ENCODE measurements at regions not wholly inside any gene's neighbourhood (a gene's known extent, or its start where the extent isn't known, plus 50 kb on each side); places are given as distances from the start of the nearest gene placed in this dataset.

DNA sequence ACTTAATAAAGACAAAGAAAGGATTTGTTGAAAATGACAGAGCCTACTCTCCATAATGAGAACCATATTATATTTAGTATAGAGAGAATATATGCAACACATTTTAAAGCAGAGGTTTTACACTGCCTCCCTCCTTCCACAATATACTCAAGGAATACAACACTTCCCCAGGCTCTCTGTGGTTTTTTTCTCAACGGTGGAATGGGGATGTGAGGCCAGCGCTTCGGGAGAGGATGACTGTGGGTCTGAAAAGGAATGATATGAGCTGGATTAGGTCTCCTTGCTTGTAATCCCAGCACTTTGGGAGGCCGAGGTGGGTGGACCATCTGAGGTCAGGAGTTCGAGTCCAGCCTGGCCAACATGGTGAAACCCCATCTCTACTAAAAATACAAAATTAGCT is 348.7 kb upstream of the KLF3 start:
- no CpG with 5 or more reads among the region's 5 CpGs for WGBS (ENCODE audit: extremely low coverage, insufficient coverage, low lambda C conversion rate)

DNA sequence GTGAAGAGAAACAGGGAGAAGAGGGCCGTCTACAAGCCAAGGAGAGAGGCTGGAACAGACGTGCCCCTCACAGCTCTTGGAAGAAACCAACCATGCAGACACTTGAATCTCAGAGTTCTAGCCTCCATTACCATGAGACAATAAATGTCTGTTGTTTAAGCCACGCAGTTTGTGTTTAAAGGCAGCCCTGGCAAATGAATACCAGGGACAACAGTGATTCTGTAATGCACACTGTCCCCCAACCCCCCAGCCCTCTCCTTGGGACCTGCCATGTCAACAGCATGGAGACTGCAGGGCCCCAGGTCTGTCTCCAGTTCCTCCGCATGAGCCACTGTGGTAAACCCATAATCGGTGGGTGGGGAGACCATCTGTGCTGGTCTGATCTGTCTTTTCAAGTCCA is 348.0 kb upstream of the KLF3 start:
- Histone ChIP-seq H3K56ac (ENCODE audit: low read length) (no peak overlapping the region), H3K4me1 (ENCODE audit: control insufficient read depth, low read depth, low read length) (no peaks in the 10 kb centered on the region), H3K4me3 (ENCODE audit: low read length) (no peak overlapping the region), H4K5ac (ENCODE audit: low read length) (no peak overlapping the region), H3K27ac (ENCODE audit: low read depth, low read length) (no peak overlapping the region), H3K4me2 (ENCODE audit: low read length) (no peak overlapping the region), H3K79me2 (ENCODE audit: control insufficient read depth, insufficient read depth, low read length) (no peaks in the 10 kb centered on the region), H3K79me1 (ENCODE audit: low read length) (no peaks in the 10 kb centered on the region), H3K9ac (ENCODE audit: low read length) (no peak overlapping the region), H2BK120ac (ENCODE audit: low read depth, low read length) (no peak overlapping the region), H3K27me3 (ENCODE audit: insufficient read depth, low read length, poor library complexity) (no peaks in the 10 kb centered on the region), H2AK5ac (ENCODE audit: low read length) (no peak overlapping the region), H3K36me3 (ENCODE audit: control insufficient read depth, insufficient read depth, low read length) (no peaks in the 10 kb centered on the region), H4K8ac (ENCODE audit: low read depth, low read length) (no peak overlapping the region), H2BK15ac (replicated peaks; ENCODE audit: low read depth) (no peak overlapping the region), H2BK5ac (ENCODE audit: low read length) (no peak overlapping the region), H3K23ac (ENCODE audit: low read length) (no peak overlapping the region), H3K18ac (ENCODE audit: low read length) (no peak overlapping the region), H3K4ac (ENCODE audit: low read depth, low read length) (no peak overlapping the region)
- DNase-seq, result no peak
- WGBS (ENCODE audit: extremely low coverage, insufficient coverage, low lambda C conversion rate), result no CpG with 5 or more reads among the region's 5 CpGs

More for the DNA sequence above, 348.7 kb upstream of the KLF3 start:
- DNase-seq, result no peak
- Histone ChIP-seq H2BK5ac (ENCODE audit: low read length) (no peak overlapping the region), H3K36me3 (ENCODE audit: control insufficient read depth, insufficient read depth, low read length) (no peaks in the 10 kb centered on the region), H2BK120ac (ENCODE audit: low read depth, low read length) (no peak overlapping the region), H3K27ac (ENCODE audit: low read depth, low read length) (no peak overlapping the region), H2BK15ac (replicated peaks; ENCODE audit: low read depth) (no peak overlapping the region), H4K8ac (ENCODE audit: low read depth, low read length) (no peak overlapping the region), H3K9ac (ENCODE audit: low read length) (no peak overlapping the region), H3K18ac (ENCODE audit: low read length) (no peak overlapping the region), H2AK5ac (ENCODE audit: low read length) (no peak overlapping the region), H4K5ac (ENCODE audit: low read length) (no peak overlapping the region), H3K79me1 (ENCODE audit: low read length) (no peaks in the 10 kb centered on the region), H3K4me3 (ENCODE audit: low read length) (no peak overlapping the region), H3K27me3 (ENCODE audit: insufficient read depth, low read length, poor library complexity) (no peaks in the 10 kb centered on the region), H3K4me1 (ENCODE audit: control insufficient read depth, low read depth, low read length) (no peaks in the 10 kb centered on the region), H3K79me2 (ENCODE audit: control insufficient read depth, insufficient read depth, low read length) (no peaks in the 10 kb centered on the region), H3K4ac (ENCODE audit: low read depth, low read length) (no peak overlapping the region), H3K56ac (ENCODE audit: low read length) (no peak overlapping the region), H3K4me2 (ENCODE audit: low read length) (no peak overlapping the region), H3K23ac (ENCODE audit: low read length) (no peak overlapping the region)

DNA sequence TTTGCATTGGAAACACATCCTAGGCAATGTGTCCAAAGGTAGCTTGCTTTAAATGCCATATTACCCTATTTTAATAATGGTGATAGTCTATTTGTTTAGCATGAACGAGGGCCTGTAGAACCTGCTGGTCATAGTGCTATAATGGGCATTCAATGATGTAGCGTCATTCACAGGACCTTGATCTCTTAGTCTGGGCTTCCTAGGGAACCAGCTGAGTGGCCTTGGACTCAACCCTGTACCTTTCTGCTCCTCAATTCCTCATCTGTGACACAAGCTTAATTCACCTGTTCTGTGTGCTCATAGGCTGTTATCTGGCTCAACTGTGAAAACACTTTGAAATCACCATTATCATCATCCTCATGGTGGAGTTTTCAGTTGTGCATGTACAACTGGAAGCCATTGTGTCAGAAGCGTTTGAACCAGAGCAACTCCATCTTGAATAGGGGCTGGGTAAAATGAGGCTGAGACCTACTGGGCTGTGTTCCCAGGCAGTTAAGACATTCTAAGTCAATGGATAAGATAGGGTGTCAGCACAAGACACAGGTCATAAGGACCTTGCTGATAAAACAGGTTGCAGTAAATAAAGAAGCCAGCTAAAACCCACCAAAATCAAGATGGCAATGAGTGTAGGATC is 346.8 kb upstream of the KLF3 start:
- no peak overlapping the region for H3K56ac ChIP-seq (ENCODE audit: low read length)
- no peak overlapping the region for H3K27ac ChIP-seq (ENCODE audit: low read depth, low read length)
- no peaks in the 10 kb centered on the region for H3K27me3 ChIP-seq (ENCODE audit: insufficient read depth, low read length, poor library complexity)
- no peak overlapping the region for H3K23ac ChIP-seq (ENCODE audit: low read length)
- H3K18ac ChIP-seq (ENCODE audit: low read length), result no peak overlapping the region
- no peak overlapping the region for H2BK15ac ChIP-seq (replicated peaks; ENCODE audit: low read depth)
- no peaks in the 10 kb centered on the region for H3K79me1 ChIP-seq (ENCODE audit: low read length)
- H4K8ac ChIP-seq (ENCODE audit: low read depth, low read length), result no peak overlapping the region
- no peak overlapping the region for H3K4me3 ChIP-seq (ENCODE audit: low read length)
- H3K4ac ChIP-seq (ENCODE audit: low read depth, low read length), result no peak overlapping the region
- H3K36me3 ChIP-seq (ENCODE audit: control insufficient read depth, insufficient read depth, low read length), result no peaks in the 10 kb centered on the region
- no peak overlapping the region for H3K9ac ChIP-seq (ENCODE audit: low read length)
- no peak overlapping the region for H2BK5ac ChIP-seq (ENCODE audit: low read length)
- H2BK120ac ChIP-seq (ENCODE audit: low read depth, low read length), result no peak overlapping the region
- no peak overlapping the region for H4K5ac ChIP-seq (ENCODE audit: low read length)
- no peaks in the 10 kb centered on the region for H3K79me2 ChIP-seq (ENCODE audit: control insufficient read depth, insufficient read depth, low read length)
- H3K4me2 ChIP-seq (ENCODE audit: low read length), result no peak overlapping the region
- DNase-seq, result no peak
- H2AK5ac ChIP-seq (ENCODE audit: low read length), result no peak overlapping the region
- WGBS (ENCODE audit: extremely low coverage, insufficient coverage, low lambda C conversion rate), result no CpG with 5 or more reads among the region's 3 CpGs
- H3K4me1 ChIP-seq (ENCODE audit: control insufficient read depth, low read depth, low read length), result no peaks in the 10 kb centered on the region

DNA sequence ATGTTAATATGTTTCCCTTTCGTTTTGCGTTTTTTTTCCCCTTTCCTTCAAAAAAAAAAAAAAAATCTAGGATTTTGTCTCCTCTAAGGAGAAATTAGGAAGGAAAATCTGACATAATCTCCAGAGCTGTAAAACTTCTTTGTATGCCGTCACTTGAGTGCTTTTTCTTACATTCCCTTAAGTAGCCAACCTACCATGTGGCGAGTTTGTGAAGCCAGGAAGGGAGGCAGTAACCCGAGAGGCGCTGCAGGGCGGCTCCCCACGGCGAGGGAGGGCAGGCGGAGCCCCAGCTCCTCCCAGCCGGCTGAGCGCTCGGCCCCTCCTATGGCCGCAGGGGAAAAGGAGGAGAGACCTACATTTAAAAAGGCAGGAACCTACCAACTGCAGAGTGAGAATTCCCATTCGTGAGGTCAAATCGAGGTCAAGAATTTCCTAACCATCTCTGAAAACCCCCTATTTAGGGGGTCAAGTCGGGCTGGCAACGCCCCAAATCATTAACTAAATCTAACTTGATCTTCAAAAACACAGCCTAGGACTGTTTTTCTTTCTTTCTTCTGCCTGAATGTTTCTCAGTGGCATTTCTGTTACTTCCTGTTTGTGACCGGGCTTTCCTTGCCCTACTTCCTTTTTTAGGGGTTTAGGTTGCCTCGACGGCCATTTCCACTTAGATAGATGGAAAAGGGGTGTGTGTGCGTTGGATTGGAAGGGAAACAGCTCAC is 345.1 kb upstream of the KLF3 start:
- DNase-seq, result peak; percentile 98
- Histone ChIP-seq H3K4me1 (ENCODE audit: control insufficient read depth, low read depth, low read length) (no peaks in the 10 kb centered on the region), H3K79me2 (ENCODE audit: control insufficient read depth, insufficient read depth, low read length) (no peaks in the 10 kb centered on the region), H3K56ac (ENCODE audit: low read length) (no peak overlapping the region), H3K27me3 (ENCODE audit: insufficient read depth, low read length, poor library complexity) (no peaks in the 10 kb centered on the region), H3K27ac (ENCODE audit: low read depth, low read length) (no peak overlapping the region), H2AK5ac (ENCODE audit: low read length) (no peak overlapping the region), H3K23ac (ENCODE audit: low read length) (no peak overlapping the region), H3K18ac (ENCODE audit: low read length) (no peak overlapping the region), H3K79me1 (ENCODE audit: low read length) (no peaks in the 10 kb centered on the region), H4K8ac (ENCODE audit: low read depth, low read length) (no peak overlapping the region), H3K9ac (ENCODE audit: low read length) (no peak overlapping the region), H2BK120ac (ENCODE audit: low read depth, low read length) (no peak overlapping the region), H3K4me2 (ENCODE audit: low read length) (no peak overlapping the region), H3K4me3 (ENCODE audit: low read length) (no peak overlapping the region), H4K5ac (ENCODE audit: low read length) (no peak overlapping the region), H3K36me3 (ENCODE audit: control insufficient read depth, insufficient read depth, low read length) (no peaks in the 10 kb centered on the region), H3K4ac (ENCODE audit: low read depth, low read length) (no peak overlapping the region), H2BK15ac (replicated peaks; ENCODE audit: low read depth) (no peak overlapping the region), H2BK5ac (ENCODE audit: low read length) (no peak overlapping the region)
- WGBS (ENCODE audit: extremely low coverage, insufficient coverage, low lambda C conversion rate), result no CpG with 5 or more reads among the region's 22 CpGs

DNA sequence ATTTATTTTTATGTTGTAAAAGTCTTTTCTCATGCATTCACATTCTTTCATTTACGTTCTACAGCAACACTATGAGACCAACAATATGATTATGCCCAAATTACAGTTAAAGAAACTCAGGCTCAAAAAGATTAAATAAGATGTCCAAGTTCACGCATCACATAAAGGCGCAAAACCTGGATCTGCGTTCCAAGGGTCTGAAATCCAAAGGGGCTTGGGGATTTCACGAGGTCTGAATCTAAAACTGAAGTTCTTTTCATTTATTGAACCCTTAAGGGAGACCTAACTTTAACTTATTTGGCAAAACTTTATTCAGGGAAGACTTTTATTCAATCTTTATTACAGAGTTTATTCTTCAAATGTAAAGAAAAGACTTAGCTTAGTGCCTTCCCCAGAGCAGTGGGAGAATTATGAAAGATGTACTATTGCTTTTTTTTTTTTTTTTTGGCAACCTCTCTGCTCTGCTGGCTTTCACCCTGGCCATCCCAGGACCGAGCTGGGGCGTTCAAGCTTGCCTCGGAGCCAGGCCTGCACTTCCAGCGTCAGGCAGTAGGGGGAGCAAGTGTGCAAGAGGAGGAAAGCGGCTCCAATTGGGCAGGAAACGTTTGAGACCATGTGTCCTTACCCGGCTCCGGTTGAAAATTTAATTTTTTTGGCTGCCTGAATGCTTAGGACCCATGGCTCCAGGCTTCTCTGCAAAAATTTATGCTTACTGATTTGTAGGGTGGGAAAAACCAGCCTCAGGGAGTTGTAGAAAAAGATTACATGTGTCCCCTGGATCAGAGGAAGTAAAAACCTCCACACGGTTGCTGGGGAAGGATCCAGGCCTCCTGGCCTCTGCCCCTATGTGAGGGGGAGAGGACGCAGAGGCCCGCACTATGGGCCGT is 344.3 kb upstream of the KLF3 start:
- no peak overlapping the region for H3K27ac ChIP-seq (ENCODE audit: low read depth, low read length)
- WGBS (ENCODE audit: extremely low coverage, insufficient coverage, low lambda C conversion rate), result no CpG with 5 or more reads among the region's 17 CpGs

More for the DNA sequence above, 344.3 kb upstream of the KLF3 start:
- no peak overlapping the region for H4K8ac ChIP-seq (ENCODE audit: low read depth, low read length)
- no peak overlapping the region for H3K4me3 ChIP-seq (ENCODE audit: low read length)
- no peak overlapping the region for H2AK5ac ChIP-seq (ENCODE audit: low read length)
- no peak overlapping the region for H2BK15ac ChIP-seq (replicated peaks; ENCODE audit: low read depth)
- H3K27me3 ChIP-seq (ENCODE audit: insufficient read depth, low read length, poor library complexity), result no peaks in the 10 kb centered on the region
- no peak overlapping the region for H3K4me2 ChIP-seq (ENCODE audit: low read length)
- H3K23ac ChIP-seq (ENCODE audit: low read length), result no peak overlapping the region
- H2BK5ac ChIP-seq (ENCODE audit: low read length), result no peak overlapping the region
- H3K56ac ChIP-seq (ENCODE audit: low read length), result peak overlapping the region; percentile 22
- H4K5ac ChIP-seq (ENCODE audit: low read length), result no peak overlapping the region
- H3K79me2 ChIP-seq (ENCODE audit: control insufficient read depth, insufficient read depth, low read length), result no peaks in the 10 kb centered on the region
- no peak overlapping the region for H3K4ac ChIP-seq (ENCODE audit: low read depth, low read length)
- DNase-seq, result peak; percentile 93
- peak overlapping the region; percentile 25 for H3K9ac ChIP-seq (ENCODE audit: low read length)
- no peaks in the 10 kb centered on the region for H3K36me3 ChIP-seq (ENCODE audit: control insufficient read depth, insufficient read depth, low read length)
- no peaks in the 10 kb centered on the region for H3K4me1 ChIP-seq (ENCODE audit: control insufficient read depth, low read depth, low read length)
- H3K79me1 ChIP-seq (ENCODE audit: low read length), result no peaks in the 10 kb centered on the region
- no peak overlapping the region for H2BK120ac ChIP-seq (ENCODE audit: low read depth, low read length)
- peak overlapping the region; percentile 75 for H3K18ac ChIP-seq (ENCODE audit: low read length)
